SK-N-SH (cell line): ENCODE measurements at regions not wholly inside any gene's neighbourhood (a gene's known extent, or its start where the extent isn't known, plus 50 kb on each side); places are given as distances from the start of the nearest gene placed in this dataset.

Experiments used
- CTCF ChIA-PET: fragments of 300-600, 350-600 bp; formaldehyde crosslinking; extraction: SDS; loops from one replicate; lab custom pipeline; 2021; lab: Yijun Ruan, JAX
- POLR2A ChIA-PET: fragments of 350-600 bp; sonication (Branson Sonifier 250); formaldehyde crosslinking; extraction: SDS; loops from one replicate; lab custom pipeline; 2020; ENCODE audit warnings: antibody characterized with exemption, inconsistent platforms; lab: Yijun Ruan, JAX
- DNase-seq: peaks from one replicate; pipeline ENCODE4 v3.0.0; 2012
- H2AFZ ChIP-seq: fragments of 200-600 bp; sonication (generic); 2 replicates; pipeline ENCODE4 v1.8.1; 2016; ENCODE audit warnings: antibody characterized with exemption, mild to moderate bottlenecking, low read depth
- H3F3A ChIP-seq: fragments of 200-600 bp; sonication (generic); replicated peaks from 2 replicates; pipeline ENCODE3; 2016; ENCODE audit warnings: antibody characterized with exemption, mild to moderate bottlenecking; ENCODE audit not compliant: insufficient read depth
- H3K27ac ChIP-seq, 2 experiments: fragments of 200-500 bp in 1 of 2; fragments of 200-600 bp in 1 of 2; sonication (Bioruptor generic) in 1 of 2; sonication (generic), shearing (Covaris generic) in 1 of 2; 2 replicates each; pipeline versions ENCODE4 v1.5.1 to v1.6.1; 2014 to 2016; ENCODE audit warnings: low read depth in 2 of 2, inconsistent platforms in 1 of 2, low read length in 1 of 2, mild to moderate bottlenecking in 1 of 2, mixed read lengths in 1 of 2
- H3K27me3 ChIP-seq: fragments of 200-600 bp; sonication (generic), shearing (Covaris generic); 2 replicates; pipeline ENCODE4 v1.6.1; 2016; ENCODE audit warnings: mixed run types; ENCODE audit not compliant: insufficient read depth
- H3K36me3 ChIP-seq, 2 experiments: fragments of 200-500 bp in 1 of 2; fragments of 200-600 bp in 1 of 2; sonication (Bioruptor generic) in 1 of 2; sonication (generic) in 1 of 2; replicated peaks in 1 of 2; 2 replicates each; pipeline versions ENCODE3 to v1.5.1; 2014 to 2016; ENCODE audit warnings: low read length in 1 of 2, mild to moderate bottlenecking in 1 of 2; ENCODE audit not compliant: insufficient read depth in 2 of 2, control insufficient read depth in 1 of 2
- H3K4me1 ChIP-seq, 2 experiments: fragments of 200-500 bp in 1 of 2; fragments of 200-600 bp in 1 of 2; sonication (Bioruptor generic) in 1 of 2; sonication (generic), shearing (Covaris generic) in 1 of 2; 2 replicates each; pipeline versions ENCODE4 v1.5.1 to v1.6.1; 2014 to 2016; ENCODE audit warnings: low read depth in 1 of 2, low read length in 1 of 2, mixed run types in 1 of 2; ENCODE audit not compliant: insufficient read depth in 2 of 2, control insufficient read depth in 1 of 2
- H3K4me2 ChIP-seq: fragments of 200-600 bp; sonication (generic), shearing (Covaris generic); 2 replicates; pipeline ENCODE4 v1.6.1; 2017; ENCODE audit warnings: mixed run types
- H3K4me3 ChIP-seq, 2 experiments: fragments of 200-500 bp in 1 of 2; fragments of 200-600 bp in 1 of 2; sonication (Bioruptor generic) in 1 of 2; sonication (generic), shearing (Covaris generic) in 1 of 2; 2 replicates each; pipeline versions ENCODE4 v1.5.1 to v1.8.1; 2014 to 2016; ENCODE audit warnings: low read depth in 2 of 2, inconsistent platforms in 1 of 2, low read length in 1 of 2, mild to moderate bottlenecking in 1 of 2, mixed read lengths in 1 of 2, moderate library complexity in 1 of 2
- H3K79me2 ChIP-seq: fragments of 200-600 bp; sonication (generic); 2 replicates; pipeline ENCODE4 v1.8.1; 2017; ENCODE audit warnings: mild to moderate bottlenecking; ENCODE audit not compliant: insufficient read depth
- H3K9ac ChIP-seq: fragments of 200-600 bp; sonication (generic); 2 replicates; pipeline ENCODE4 v1.6.1; 2017; ENCODE audit warnings: mixed run types
- H3K9me2 ChIP-seq: fragments of 200-600 bp; sonication (generic); 2 replicates; pipeline ENCODE4 v1.6.1; 2017; ENCODE audit warnings: mixed run types
- H3K9me3 ChIP-seq: fragments of 200-600 bp; sonication (generic); 2 replicates; pipeline ENCODE4 v1.6.1; 2017; ENCODE audit warnings: mixed run types, mild to moderate bottlenecking, moderate library complexity
- H4K20me1 ChIP-seq: fragments of 200-600 bp; sonication (generic); 2 replicates; pipeline ENCODE4 v1.6.1; 2017; ENCODE audit warnings: mild to moderate bottlenecking, mixed run types; ENCODE audit not compliant: insufficient read depth
- FOSL2 ChIP-seq: IDR thresholded peaks from 2 replicates; pipeline ENCODE4 v1.4.0; 2012; ENCODE audit warnings: low read depth, mild to moderate bottlenecking, moderate library complexity, borderline replicate concordance
- FOXM1 ChIP-seq: IDR thresholded peaks from 2 replicates; pipeline ENCODE4 v1.4.0; 2012; ENCODE audit warnings: low read depth, mild to moderate bottlenecking
- GATA2 ChIP-seq: sonication (generic); formaldehyde crosslinking; IDR thresholded peaks from 2 replicates; pipeline ENCODE4 v1.5.0; 2020; ENCODE audit warnings: mild to moderate bottlenecking, missing genetic modification reagents
- IRF3 ChIP-seq: fragments of 150-350 bp; IDR thresholded peaks from 2 replicates; pipeline ENCODE4 v1.6.1; 2016; ENCODE audit warnings: mild to moderate bottlenecking, low read depth, low read length
- NFIC ChIP-seq: IDR thresholded peaks from 2 replicates; pipeline ENCODE4 v1.4.0; 2012; ENCODE audit warnings: borderline replicate concordance
- PBX3 ChIP-seq: IDR thresholded peaks from 2 replicates; pipeline ENCODE4; 2012
- RCOR1 ChIP-seq: fragments of 150-350 bp; IDR thresholded peaks from 2 replicates; pipeline ENCODE4 v1.6.1; 2017; ENCODE audit warnings: antibody characterized with exemption, low read length
- RFX5 ChIP-seq: IDR thresholded peaks from 2 replicates; pipeline ENCODE4 v1.6.1; 2012; ENCODE audit warnings: mild to moderate bottlenecking, improper control_type of control experiment, low read length
- SIN3A ChIP-seq: IDR thresholded peaks from 2 replicates; pipeline ENCODE4 v1.6.1; 2012; ENCODE audit warnings: low read depth, mild to moderate bottlenecking, low read length, moderate library complexity, borderline replicate concordance
- TAF1 ChIP-seq: IDR thresholded peaks from 2 replicates; pipeline ENCODE4 v1.6.1; 2012; ENCODE audit warnings: low read depth, mild to moderate bottlenecking, low read length, moderate library complexity, borderline replicate concordance
- USF1 ChIP-seq: IDR thresholded peaks from 2 replicates; pipeline ENCODE4 v1.4.0; 2012; ENCODE audit warnings: low read depth, borderline replicate concordance
- YY1 ChIP-seq: IDR thresholded peaks from 2 replicates; pipeline ENCODE4 v1.4.0; 2012; ENCODE audit warnings: low read depth, mild to moderate bottlenecking
- ZBTB33 ChIP-seq: IDR thresholded peaks from 2 replicates; pipeline ENCODE4 v1.4.0; 2012; ENCODE audit warnings: low read depth, borderline replicate concordance
- WGBS: methylation state at CpG from one replicate; pipeline ENCODE4 v1.1.6; 2017; ENCODE audit warnings: low lambda C conversion rate; 5-methylcytosine and 5-hydroxymethylcytosine counted together

GRCh38 chr21:24856326-24856725 is 751.0 kb downstream of the MRPL39 start:
- no peak for DNase-seq
- no peak overlapping the region for H3K4me3 ChIP-seq
- no peaks in the 10 kb centered on the region for H3K79me2 ChIP-seq
- POLR2A ChIA-PET, result no interaction called here
- no peak overlapping the region for H3K27ac ChIP-seq
- H3K4me2 ChIP-seq, result no peak overlapping the region
- no peak overlapping the region for H2AFZ ChIP-seq
- H4K20me1 ChIP-seq, result no peaks in the 10 kb centered on the region
- no peaks in the 10 kb centered on the region for H3K9me3 ChIP-seq
- H3K27me3 ChIP-seq, result no peaks in the 10 kb centered on the region
- H3K36me3 ChIP-seq, result no peaks in the 10 kb centered on the region
- WGBS, result 37% methylated on average over 1 of the region's 1 CpG
- CTCF ChIA-PET, result interaction anchor here (0.7 kb wide), 1 partner anchor 484 kb away, joined by 3 read pairs; no protein-coding TSS in a partner anchor
- no peaks in the 10 kb centered on the region for H3K4me1 ChIP-seq
- H3K9me2 ChIP-seq, result no peaks in the 10 kb centered on the region
- H3F3A ChIP-seq, result no peaks in the 10 kb centered on the region
- no peak overlapping the region for H3K9ac ChIP-seq
- TF ChIP-seq RCOR1 (no peak), NFIC (no peak), RFX5 (no peak), USF1 (no peak), SIN3A (no peak)

GRCh38 chr21:24852610-24853195 is 754.6 kb downstream of the MRPL39 start:
- no peaks in the 10 kb centered on the region for H3F3A ChIP-seq
- no peaks in the 10 kb centered on the region for H3K9me3 ChIP-seq
- H3K27me3 ChIP-seq, result no peaks in the 10 kb centered on the region
- H4K20me1 ChIP-seq, result no peaks in the 10 kb centered on the region
- DNase-seq, result no peak
- 47% methylated on average over 1 of the region's 1 CpG for WGBS
- H3K9ac ChIP-seq, result no peak overlapping the region
- POLR2A ChIA-PET, result no interaction called here
- no peak overlapping the region for H3K4me3 ChIP-seq
- no peak overlapping the region for H3K4me2 ChIP-seq
- no peaks in the 10 kb centered on the region for H3K36me3 ChIP-seq
- no peaks in the 10 kb centered on the region for H3K9me2 ChIP-seq
- H3K27ac ChIP-seq, result no peak overlapping the region
- no peaks in the 10 kb centered on the region for H3K4me1 ChIP-seq
- H2AFZ ChIP-seq, result no peak overlapping the region
- no peaks in the 10 kb centered on the region for H3K79me2 ChIP-seq
- TF ChIP-seq GATA2 (CRISPR knock-in tag) (no peak), IRF3 (no peak), YY1 (no peak), ZBTB33 (no peak), RFX5 (no peak), FOSL2 (no peak), PBX3 (no peak), TAF1 (no peak), FOXM1 (no peak)
- TF ChIP-seq, all 33 proteins: peak for 0
- CTCF ChIA-PET, result no interaction called here
